ENCODE measurements at regions not wholly inside any gene's neighbourhood (a gene's known extent, or its start where the extent isn't known, plus 50 kb on each side); places are given as distances from the start of the nearest gene placed in this dataset.

DNA sequence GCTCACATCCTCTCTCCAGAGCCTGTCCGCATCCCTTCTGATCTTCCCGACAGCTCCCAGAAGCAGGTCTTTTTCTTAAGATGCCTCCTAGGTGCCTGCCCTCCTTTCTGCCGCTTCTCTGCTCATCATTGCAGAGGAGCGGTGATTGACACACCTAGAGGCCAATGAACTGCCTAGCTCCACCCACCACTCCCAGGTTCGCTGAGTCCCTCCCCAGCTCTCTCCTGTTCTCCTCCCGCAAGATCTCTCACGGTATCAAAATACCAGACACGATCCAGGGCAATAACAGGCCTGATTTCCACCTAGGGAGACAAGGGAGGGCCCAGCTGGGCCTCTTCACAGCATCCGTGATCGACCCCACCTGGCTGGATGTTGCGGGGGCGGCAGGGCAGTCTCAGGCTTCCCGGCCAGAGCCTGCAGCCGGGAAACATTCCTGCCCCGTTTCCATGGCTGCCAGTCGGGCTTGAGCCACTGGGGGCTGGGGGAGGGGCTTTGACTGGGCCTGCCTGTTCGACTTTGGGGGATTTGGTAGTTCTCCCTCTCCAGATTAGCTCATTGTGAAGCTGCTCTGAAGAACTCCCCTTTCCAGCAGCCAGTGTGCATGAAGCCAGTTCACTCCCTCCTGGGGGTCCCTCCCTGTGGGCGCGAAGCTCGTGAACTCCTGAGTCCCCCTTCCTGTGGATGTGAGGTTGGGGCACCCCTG lies 373.5 kb downstream of the RPS24 start:
- no peak for TF ChIP-seq CTCF (IDR thresholded peaks at IDR 0.05)
- no peak for TF ChIP-seq ZFX (IDR thresholded peaks at IDR 0.05; ENCODE audit: borderline replicate concordance)

Data from 22Rv1 (cell line).